ENCODE measurements at regions not wholly inside any gene's neighbourhood (a gene's known extent, or its start where the extent isn't known, plus 50 kb on each side); places are given as distances from the start of the nearest gene placed in this dataset.
"Not testable (repeated sequence)": the region's sequence is repeated elsewhere in the genome, so short reads cannot be mapped to it uniquely, and the experiment has no call there.

DNA sequence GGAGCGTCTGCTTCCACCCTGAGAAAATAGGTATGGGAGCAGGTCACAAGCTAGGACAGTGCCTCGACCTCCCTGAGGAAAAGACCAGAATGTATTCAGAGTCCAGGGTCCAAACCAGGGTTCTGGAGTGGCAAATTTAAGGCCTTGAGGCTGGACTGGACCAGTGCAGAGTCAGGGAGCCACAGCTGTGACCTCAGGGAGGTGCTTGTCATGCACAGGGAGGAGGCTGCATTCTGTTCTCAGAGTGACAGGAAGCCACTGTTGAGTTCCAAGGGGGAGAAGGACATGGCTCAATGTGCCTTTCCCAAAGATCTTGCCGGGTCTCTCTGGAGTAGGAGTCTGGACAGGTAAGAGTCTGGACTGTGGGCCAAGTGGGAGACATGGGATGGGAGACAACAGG is 254.0 kb downstream of the BCL2L11 start:
- H3K4me1 ChIP-seq; intact Hi-C loops (cut with DNase I; ENCODE audit: low total_unique reads); H3K9me3 ChIP-seq; H3K27ac ChIP-seq; H3K4me3 ChIP-seq; H3K36me3 ChIP-seq; H3K27me3 ChIP-seq; DNase-seq: not testable (repeated sequence)
- WGBS, 5 donors: 88 to 100% (median 91%) methylated on average over 1 to 2 of the region's 3 CpGs

DNA sequence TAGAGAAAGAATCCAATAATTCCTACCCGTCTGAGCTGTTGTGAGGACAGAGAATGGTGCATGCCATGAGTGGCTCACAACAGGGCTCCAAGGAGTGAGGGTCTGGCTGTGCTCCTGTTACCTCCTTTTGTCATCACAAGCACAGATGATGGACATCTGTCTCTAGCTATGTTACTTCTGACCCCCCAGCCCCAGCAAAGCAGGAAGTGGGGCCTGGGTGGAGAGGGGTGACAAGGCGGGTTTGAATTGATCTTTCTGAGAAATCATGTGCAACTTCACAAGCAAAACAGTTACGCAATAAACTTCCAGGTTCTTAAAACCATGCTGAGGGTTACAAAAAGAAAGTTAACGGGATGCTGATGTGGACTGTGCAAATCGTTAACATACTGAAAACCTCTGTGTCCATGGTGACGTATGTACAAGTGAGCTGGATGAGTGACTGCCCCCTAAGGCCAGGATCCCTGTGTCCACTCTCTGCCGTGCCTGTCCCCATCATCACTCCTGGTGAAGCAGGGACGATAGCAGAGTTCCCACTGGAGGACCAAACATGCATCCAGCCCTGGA is 254.7 kb downstream of the BCL2L11 start:
- H3K27ac ChIP-seq; H3K9me3 ChIP-seq; H3K27me3 ChIP-seq; intact Hi-C loops (cut with DNase I; ENCODE audit: low total_unique reads); H3K4me1 ChIP-seq; H3K36me3 ChIP-seq; H3K4me3 ChIP-seq; DNase-seq: not testable (repeated sequence)
- 78 to 96% (median 88%) methylated on average over 7 to 8 of the region's 8 CpGs for WGBS, 5 donors

DNA sequence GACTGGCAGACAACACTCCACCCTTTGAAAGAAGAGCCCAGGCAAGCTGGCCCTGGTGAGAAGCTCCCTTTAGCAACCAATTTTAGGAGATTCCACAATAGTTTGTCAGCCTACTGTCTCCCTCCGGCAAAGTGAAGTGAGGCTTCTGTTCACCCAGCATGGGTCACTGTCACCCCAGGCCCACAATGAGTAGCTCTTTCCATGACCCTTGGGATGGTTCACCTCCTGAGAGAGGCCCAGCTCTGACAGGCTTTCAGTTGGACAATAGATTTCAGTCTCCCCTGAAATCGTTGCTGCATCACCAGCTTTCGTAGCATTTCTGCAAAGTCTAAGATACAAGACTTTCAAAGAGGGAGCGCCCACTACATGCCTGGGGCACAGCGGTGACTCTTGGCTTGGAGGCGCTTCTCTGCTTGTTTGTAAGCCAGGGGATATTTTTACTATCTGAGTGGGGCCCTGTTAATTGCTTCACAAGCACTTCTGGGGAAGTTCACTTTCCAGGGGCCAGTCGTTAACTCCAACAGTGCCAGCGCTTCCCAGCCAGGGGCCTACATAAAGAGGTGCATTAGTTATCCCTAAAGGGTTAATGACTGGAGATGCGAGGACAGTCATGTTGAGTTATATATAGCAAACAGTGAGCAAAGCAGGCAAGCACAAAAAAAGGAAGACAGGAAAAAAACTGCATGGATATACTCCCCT is 255.7 kb downstream of the BCL2L11 start:
- 67 to 74% (median 68%) methylated on average over 3 of the region's 9 CpGs; no CpG with 5 or more reads in 2 of the 5 donors for WGBS, 5 donors
- H3K36me3 ChIP-seq; H3K27ac ChIP-seq; intact Hi-C loops (cut with DNase I; ENCODE audit: low total_unique reads); H3K27me3 ChIP-seq; H3K4me1 ChIP-seq; H3K9me3 ChIP-seq; DNase-seq; H3K4me3 ChIP-seq: not testable (repeated sequence)

DNA sequence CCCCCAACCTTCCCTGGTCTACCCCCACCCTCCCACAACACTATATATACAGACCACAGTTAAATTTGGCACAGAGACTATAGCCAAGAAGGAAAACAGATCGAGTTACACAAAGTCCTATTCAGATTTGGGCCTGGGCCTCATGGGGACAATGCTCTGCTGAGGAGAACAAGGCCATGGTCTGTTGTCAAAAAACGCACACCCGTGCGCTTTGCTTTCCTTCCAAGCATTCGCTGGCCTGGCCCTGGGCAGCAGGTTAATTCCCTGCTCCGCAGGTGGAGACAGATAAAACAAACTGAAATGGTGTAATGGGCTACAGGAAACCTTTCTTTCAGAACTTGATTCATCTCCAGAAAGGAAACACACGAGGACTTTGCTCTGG is 256.2 kb downstream of the BCL2L11 start:
- H3K4me1 ChIP-seq; H3K9me3 ChIP-seq; H3K27me3 ChIP-seq; H3K36me3 ChIP-seq; H3K4me3 ChIP-seq; H3K27ac ChIP-seq; intact Hi-C loops (cut with DNase I; ENCODE audit: low total_unique reads): not testable (repeated sequence)
- WGBS, 5 donors: 26 to 42% (median 30%) methylated on average over 5 of the region's 7 CpGs; no CpG with 5 or more reads in 1 of the 5 donors
- DNase-seq: peak; percentile 66 to 69

GRCh38 chr2:111377386-111377959 is 256.8 kb downstream of the BCL2L11 start:
- DNase-seq; H3K9me3 ChIP-seq; H3K27ac ChIP-seq; H3K4me1 ChIP-seq; H3K36me3 ChIP-seq; H3K4me3 ChIP-seq; intact Hi-C loops (cut with DNase I; ENCODE audit: low total_unique reads); H3K27me3 ChIP-seq: not testable (repeated sequence)
- WGBS, 5 donors: 57 to 84% (median 74%) methylated on average over 3 to 6 of the region's 13 CpGs

DNA sequence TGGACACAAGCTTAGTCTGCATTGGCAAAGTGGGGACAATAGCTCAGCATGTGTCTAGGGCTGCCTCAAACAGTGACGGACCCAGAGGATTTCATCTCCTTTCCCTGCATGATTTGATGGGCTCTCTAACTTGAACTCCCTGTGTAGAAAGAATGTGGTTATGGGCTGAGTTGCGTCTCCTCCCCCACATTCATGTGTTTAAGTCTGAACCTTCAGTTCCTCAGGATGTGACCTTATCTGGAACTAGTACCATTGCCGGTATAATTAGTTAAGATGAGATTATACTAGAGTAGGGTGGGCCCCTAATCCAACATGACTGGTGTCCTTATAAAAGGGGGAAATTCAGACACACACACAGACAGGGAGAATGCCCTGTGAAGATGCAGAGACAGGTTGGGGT is 257.6 kb downstream of the BCL2L11 start:
- H3K36me3 ChIP-seq; H3K4me1 ChIP-seq; H3K4me3 ChIP-seq; DNase-seq; H3K9me3 ChIP-seq; intact Hi-C loops (cut with DNase I; ENCODE audit: low total_unique reads); H3K27ac ChIP-seq; H3K27me3 ChIP-seq: not testable (repeated sequence)
- WGBS, 5 donors: no CpG with 5 or more reads among the region's 3 CpGs

- H3K36me3 ChIP-seq; H3K27ac ChIP-seq; H3K4me3 ChIP-seq; H3K9me3 ChIP-seq; intact Hi-C loops (cut with DNase I; ENCODE audit: low total_unique reads); H3K27me3 ChIP-seq; DNase-seq; H3K4me1 ChIP-seq: not testable (repeated sequence)
- WGBS, 5 donors: 82 to 100% (median 92%) methylated on average over 1 to 4 of the region's 5 CpGs
Measured at GRCh38 chr2:111380733-111381439, 260.2 kb downstream of the BCL2L11 start.

DNA sequence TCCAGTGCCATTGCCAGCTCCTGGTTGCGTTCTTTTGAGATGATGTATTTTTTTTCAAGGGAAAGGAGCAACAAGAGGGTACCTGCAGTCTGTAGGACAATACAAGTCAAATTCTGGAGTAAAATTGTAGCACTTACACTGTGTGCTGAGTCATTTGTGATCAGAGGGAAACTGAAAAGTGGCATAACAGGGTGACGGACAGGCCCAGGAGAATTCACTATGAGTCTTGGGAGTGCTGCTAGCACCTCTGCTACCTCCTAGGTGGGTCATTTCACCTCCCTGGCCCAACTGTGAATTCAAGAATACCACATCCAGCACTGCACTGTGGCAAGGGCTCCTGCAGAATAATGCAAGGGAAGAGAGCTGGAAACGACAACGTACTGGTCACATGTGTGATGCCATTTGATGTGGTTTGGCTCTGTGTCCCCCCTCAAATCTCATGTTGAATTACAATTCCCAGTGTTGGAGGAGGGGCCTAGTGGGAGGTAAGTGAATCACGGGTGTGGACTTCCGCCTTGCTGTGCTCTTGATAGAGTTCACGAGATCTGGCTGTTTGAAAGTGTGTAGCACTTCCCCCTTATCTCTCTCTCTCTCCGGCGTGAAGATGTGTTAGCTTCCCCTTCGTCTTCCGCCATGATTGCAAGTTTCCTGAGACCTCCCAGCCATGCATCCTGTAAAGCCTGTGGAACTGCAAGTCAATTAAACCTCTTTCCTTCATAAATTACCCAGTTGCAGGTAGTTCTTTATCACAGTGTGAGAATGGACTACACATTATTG is 261.0 kb downstream of the BCL2L11 start:
- H3K27ac ChIP-seq; DNase-seq; H3K9me3 ChIP-seq; intact Hi-C loops (cut with DNase I; ENCODE audit: low total_unique reads); H3K4me1 ChIP-seq; H3K27me3 ChIP-seq; H3K4me3 ChIP-seq; H3K36me3 ChIP-seq: not testable (repeated sequence)
- WGBS, 5 donors: 85 to 92% (median 89%) methylated on average over 6 to 9 of the region's 11 CpGs

- 83 to 100% (median 92%) methylated on average over 2 to 3 of the region's 3 CpGs for WGBS, 5 donors
- H3K4me1 ChIP-seq; DNase-seq; intact Hi-C loops (cut with DNase I; ENCODE audit: low total_unique reads); H3K9me3 ChIP-seq; H3K27me3 ChIP-seq; H3K4me3 ChIP-seq; H3K27ac ChIP-seq; H3K36me3 ChIP-seq: not testable (repeated sequence)
Measured at GRCh38 chr2:111382507-111382906, 261.8 kb downstream of the BCL2L11 start.

DNA sequence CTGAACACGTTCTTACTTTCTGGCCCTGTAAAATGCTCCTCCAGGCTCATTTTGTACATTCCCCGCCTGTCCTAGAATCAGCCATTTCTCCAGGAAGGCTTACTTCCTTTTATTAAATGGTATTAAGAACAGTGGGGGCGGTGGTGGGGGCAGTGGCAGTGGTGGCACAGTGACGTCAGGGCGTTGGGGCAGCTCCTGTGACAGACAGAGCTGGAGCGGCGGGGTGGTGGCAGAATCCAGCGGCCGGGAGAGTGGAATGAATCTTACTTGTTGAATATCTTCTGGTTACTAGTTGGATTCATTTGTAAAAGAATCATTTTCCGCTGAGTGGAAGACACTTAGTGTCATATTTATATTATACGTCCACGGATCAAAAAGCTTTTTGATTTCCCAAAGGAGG is 262.6 kb downstream of the BCL2L11 start:
- intact Hi-C loops (cut with DNase I; ENCODE audit: low total_unique reads); H3K27ac ChIP-seq; H3K4me1 ChIP-seq; H3K9me3 ChIP-seq; H3K4me3 ChIP-seq; H3K27me3 ChIP-seq; H3K36me3 ChIP-seq; DNase-seq: not testable (repeated sequence)
- WGBS, 5 donors: 82 to 95% (median 93%) methylated on average over 10 of the region's 12 CpGs

GRCh38 chr2:111385226-111385957 is 264.7 kb downstream of the BCL2L11 start:
- H3K4me1 ChIP-seq; H3K4me3 ChIP-seq; H3K27me3 ChIP-seq; H3K36me3 ChIP-seq; DNase-seq; intact Hi-C loops (cut with DNase I; ENCODE audit: low total_unique reads); H3K27ac ChIP-seq; H3K9me3 ChIP-seq: not testable (repeated sequence)
- 88 to 92% (median 91%) methylated on average over 5 to 8 of the region's 8 CpGs for WGBS, 5 donors

All from stomach (tissue), 8 donors.